ENCODE measurements at regions not wholly inside any gene's neighbourhood (a gene's known extent, or its start where the extent isn't known, plus 50 kb on each side); places are given as distances from the start of the nearest gene placed in this dataset.
"Not testable (repeated sequence)": the region's sequence is repeated elsewhere in the genome, so short reads cannot be mapped to it uniquely, and the experiment has no call there.

DNA sequence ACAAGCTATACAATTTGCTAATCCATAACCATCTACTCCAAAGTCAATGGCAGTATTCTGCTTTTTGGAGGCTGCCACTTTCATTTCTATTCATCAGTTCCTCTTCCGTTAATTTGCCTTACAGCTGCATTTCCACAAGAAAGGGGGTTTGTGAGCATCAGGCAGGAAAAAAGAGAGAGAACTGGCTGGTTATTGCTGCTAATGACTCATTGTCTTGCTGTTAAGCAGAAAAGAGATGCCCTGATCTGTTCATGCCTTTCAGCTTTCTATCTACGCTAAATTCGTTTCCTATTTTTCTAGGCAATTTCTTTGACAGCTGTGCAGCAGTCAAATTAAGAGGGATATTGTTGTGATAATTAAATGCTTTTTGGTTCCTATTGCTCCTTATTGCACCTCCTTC is 65.9 kb upstream of the GNAQ start:
- no peak overlapping the region for H2BK12ac ChIP-seq (ENCODE audit: low read length)
- no peak overlapping the region for H3K4me2 ChIP-seq (ENCODE audit: insufficient read depth, low read length, poor library complexity, severe bottlenecking)
- no CpG with 5 or more reads among the region's 3 CpGs for WGBS, 2 donors (ENCODE audit: extremely low coverage in 2 of 2, insufficient read length in 2 of 2, insufficient replicate concordance in 1 of 2)
- no peak overlapping the region for H4K91ac ChIP-seq (ENCODE audit: low read depth, low read length, poor library complexity)
- no peak overlapping the region for H3K14ac ChIP-seq (ENCODE audit: low read length)
- no peaks in the 10 kb centered on the region for H3K36me3 ChIP-seq (replicated peaks in 1 of 2; ENCODE audit: control insufficient read depth in 2 of 2, insufficient read depth in 2 of 2, low read length in 2 of 2)
- H3K9ac ChIP-seq (ENCODE audit: low read depth, low read length, poor library complexity) = no peak overlapping the region
- no peak overlapping the region for H2BK120ac ChIP-seq (ENCODE audit: low read depth, low read length)
- no peaks in the 10 kb centered on the region for H3K79me1 ChIP-seq (ENCODE audit: low read depth, low read length)
- peaks cover 0 to 6% (median 0%) of the 10 kb centered on the region in 3 experiments for H3K27me3 ChIP-seq (ENCODE audit: control insufficient read depth in 3 of 3, insufficient read depth in 3 of 3, low read depth in 1 of 3, low read length in 3 of 3)
- H4K8ac ChIP-seq (ENCODE audit: low read depth, low read length) = no peak overlapping the region
- H3K23ac ChIP-seq (ENCODE audit: low read depth, low read length, poor library complexity) = no peak overlapping the region
- H3K18ac ChIP-seq (ENCODE audit: low read length) = no peak overlapping the region
- H3K4me3 ChIP-seq (ENCODE audit: low read length in 2 of 2) = no peak overlapping the region
- no peak overlapping the region for H3K27ac ChIP-seq (replicated peaks; ENCODE audit: low read length)
- H2BK15ac ChIP-seq (ENCODE audit: low read length) = no peak overlapping the region
- no peak overlapping the region for H2AK5ac ChIP-seq (ENCODE audit: low read depth, low read length)
- H2BK5ac ChIP-seq (ENCODE audit: low read length) = no peak overlapping the region
- peaks cover 0 to 3% of the 10 kb centered on the region in 2 donors for H3K9me3 ChIP-seq (replicated peaks in 1 of 2; ENCODE audit: control insufficient read depth in 2 of 2, insufficient read depth in 1 of 2, low read depth in 1 of 2, low read length in 2 of 2)
- H3K4ac ChIP-seq (ENCODE audit: low read length) = no peak overlapping the region
- H2AFZ ChIP-seq (ENCODE audit: low read length) = no peak overlapping the region
- no peak for DNase-seq (ENCODE audit: low spot score)
- peaks cover 0 to 2% of the 10 kb centered on the region in 2 donors for H3K4me1 ChIP-seq (ENCODE audit: control insufficient read depth in 2 of 2, insufficient read depth in 1 of 2, low read depth in 1 of 2, low read length in 2 of 2)

GRCh38 chr9:78091731-78092130 is 60.1 kb upstream of the GNAQ start:
- no peaks in the 10 kb centered on the region for H3K4me1 ChIP-seq (ENCODE audit: control insufficient read depth in 2 of 2, insufficient read depth in 1 of 2, low read depth in 1 of 2, low read length in 2 of 2)
- H3K27ac ChIP-seq (replicated peaks; ENCODE audit: low read length) = no peak overlapping the region

GRCh38 chr9:78089111-78089510 is 57.5 kb upstream of the GNAQ start:
- Histone ChIP-seq H2AFZ (ENCODE audit: low read length) (no peak overlapping the region), H3K9me3 (replicated peaks in 1 of 2; ENCODE audit: control insufficient read depth in 2 of 2, insufficient read depth in 1 of 2, low read depth in 1 of 2, low read length in 2 of 2) (no peaks in the 10 kb centered on the region), H3K4me3 (ENCODE audit: low read length in 2 of 2) (no peak overlapping the region), H3K79me1 (ENCODE audit: low read depth, low read length) (no peaks in the 10 kb centered on the region), H3K27ac (replicated peaks; ENCODE audit: low read length) (no peak overlapping the region), H2BK15ac (ENCODE audit: low read length) (no peak overlapping the region), H2BK120ac (ENCODE audit: low read depth, low read length) (no peak overlapping the region), H2AK5ac (ENCODE audit: low read depth, low read length) (no peak overlapping the region), H3K23ac (ENCODE audit: low read depth, low read length, poor library complexity) (no peak overlapping the region), H4K8ac (ENCODE audit: low read depth, low read length) (no peak overlapping the region), H3K9ac (ENCODE audit: low read depth, low read length, poor library complexity) (no peak overlapping the region), H3K14ac (ENCODE audit: low read length) (no peak overlapping the region), H3K18ac (ENCODE audit: low read length) (no peak overlapping the region), H4K91ac (ENCODE audit: low read depth, low read length, poor library complexity) (no peak overlapping the region), H3K4ac (ENCODE audit: low read length) (no peak overlapping the region), H3K27me3 (ENCODE audit: control insufficient read depth in 3 of 3, insufficient read depth in 3 of 3, low read depth in 1 of 3, low read length in 3 of 3) (no peaks in the 10 kb centered on the region), H2BK12ac (ENCODE audit: low read length) (no peak overlapping the region), H3K4me1 (ENCODE audit: control insufficient read depth in 2 of 2, insufficient read depth in 1 of 2, low read depth in 1 of 2, low read length in 2 of 2) (no peaks in the 10 kb centered on the region), H3K4me2 (ENCODE audit: insufficient read depth, low read length, poor library complexity, severe bottlenecking) (no peak overlapping the region), H2BK5ac (ENCODE audit: low read length) (no peak overlapping the region), H3K36me3 (replicated peaks in 1 of 2; ENCODE audit: control insufficient read depth in 2 of 2, insufficient read depth in 2 of 2, low read length in 2 of 2) (no peaks in the 10 kb centered on the region)
- DNase-seq (ENCODE audit: low spot score) = no peak
- WGBS, 2 donors (ENCODE audit: extremely low coverage in 2 of 2, insufficient read length in 2 of 2, insufficient replicate concordance in 1 of 2) = no CpG with 5 or more reads among the region's 3 CpGs

More at GRCh38 chr9:78091731-78092130, 60.1 kb upstream of the GNAQ start:
- Histone ChIP-seq H3K18ac (ENCODE audit: low read length) (no peak overlapping the region), H3K9ac (ENCODE audit: low read depth, low read length, poor library complexity) (no peak overlapping the region), H2AFZ (ENCODE audit: low read length) (no peak overlapping the region), H2BK120ac (ENCODE audit: low read depth, low read length) (no peak overlapping the region), H3K9me3 (replicated peaks in 1 of 2; ENCODE audit: control insufficient read depth in 2 of 2, insufficient read depth in 1 of 2, low read depth in 1 of 2, low read length in 2 of 2) (no peaks in the 10 kb centered on the region), H3K4me3 (ENCODE audit: low read length in 2 of 2) (no peak overlapping the region), H3K4ac (ENCODE audit: low read length) (no peak overlapping the region), H4K91ac (ENCODE audit: low read depth, low read length, poor library complexity) (no peak overlapping the region), H3K79me1 (ENCODE audit: low read depth, low read length) (no peaks in the 10 kb centered on the region), H2BK5ac (ENCODE audit: low read length) (no peak overlapping the region), H3K4me2 (ENCODE audit: insufficient read depth, low read length, poor library complexity, severe bottlenecking) (no peak overlapping the region), H3K27me3 (ENCODE audit: control insufficient read depth in 3 of 3, insufficient read depth in 3 of 3, low read depth in 1 of 3, low read length in 3 of 3) (no peaks in the 10 kb centered on the region), H3K36me3 (replicated peaks in 1 of 2; ENCODE audit: control insufficient read depth in 2 of 2, insufficient read depth in 2 of 2, low read length in 2 of 2) (no peaks in the 10 kb centered on the region), H3K23ac (ENCODE audit: low read depth, low read length, poor library complexity) (no peak overlapping the region), H2AK5ac (ENCODE audit: low read depth, low read length) (no peak overlapping the region), H2BK12ac (ENCODE audit: low read length) (no peak overlapping the region), H3K14ac (ENCODE audit: low read length) (no peak overlapping the region), H2BK15ac (ENCODE audit: low read length) (no peak overlapping the region), H4K8ac (ENCODE audit: low read depth, low read length) (no peak overlapping the region)
- WGBS, 2 donors (ENCODE audit: extremely low coverage in 2 of 2, insufficient read length in 2 of 2, insufficient replicate concordance in 1 of 2) = no CpG with 5 or more reads among the region's 9 CpGs
- DNase-seq (ENCODE audit: low spot score) = no peak

DNA sequence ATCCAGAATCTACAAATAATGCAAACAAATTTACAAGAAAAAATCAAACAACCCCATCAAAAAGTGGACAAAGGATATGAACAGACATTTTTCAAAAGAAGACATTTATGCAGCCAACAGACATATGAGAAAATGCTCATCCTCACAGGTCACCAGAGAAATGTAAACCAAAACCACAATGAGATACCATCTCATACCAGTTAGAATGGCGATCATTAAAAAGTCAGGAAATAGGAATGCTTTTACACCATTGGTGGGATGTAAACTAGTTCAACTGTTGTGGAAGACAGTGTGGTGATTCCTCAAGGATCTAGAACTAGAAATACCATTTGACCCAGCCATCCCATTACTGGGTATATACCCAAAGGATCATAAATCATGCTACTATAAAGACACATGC is 56.6 kb upstream of the GNAQ start:
- H4K91ac ChIP-seq (ENCODE audit: low read depth, low read length, poor library complexity); H2BK12ac ChIP-seq (ENCODE audit: low read length); H4K8ac ChIP-seq (ENCODE audit: low read depth, low read length); DNase-seq (ENCODE audit: low spot score); H3K79me1 ChIP-seq (ENCODE audit: low read depth, low read length); H3K4me2 ChIP-seq (ENCODE audit: insufficient read depth, low read length, poor library complexity, severe bottlenecking); H3K18ac ChIP-seq (ENCODE audit: low read length); H2AFZ ChIP-seq (ENCODE audit: low read length); H3K36me3 ChIP-seq (replicated peaks in 1 of 2; ENCODE audit: control insufficient read depth in 2 of 2, insufficient read depth in 2 of 2, low read length in 2 of 2); H3K9me3 ChIP-seq (replicated peaks in 1 of 2; ENCODE audit: control insufficient read depth in 2 of 2, insufficient read depth in 1 of 2, low read depth in 1 of 2, low read length in 2 of 2); H3K9ac ChIP-seq (ENCODE audit: low read depth, low read length, poor library complexity); H3K4me3 ChIP-seq (ENCODE audit: low read length in 2 of 2); H3K27me3 ChIP-seq (ENCODE audit: control insufficient read depth in 3 of 3, insufficient read depth in 3 of 3, low read depth in 1 of 3, low read length in 3 of 3); H3K27ac ChIP-seq (replicated peaks; ENCODE audit: low read length); H2BK15ac ChIP-seq (ENCODE audit: low read length); H2AK5ac ChIP-seq (ENCODE audit: low read depth, low read length); H2BK120ac ChIP-seq (ENCODE audit: low read depth, low read length); H3K14ac ChIP-seq (ENCODE audit: low read length); H3K4me1 ChIP-seq (ENCODE audit: control insufficient read depth in 2 of 2, insufficient read depth in 1 of 2, low read depth in 1 of 2, low read length in 2 of 2); H3K23ac ChIP-seq (ENCODE audit: low read depth, low read length, poor library complexity); H3K4ac ChIP-seq (ENCODE audit: low read length); H2BK5ac ChIP-seq (ENCODE audit: low read length): not testable (repeated sequence)
- no CpG with 5 or more reads among the region's 1 CpG for WGBS, 2 donors (ENCODE audit: extremely low coverage in 2 of 2, insufficient read length in 2 of 2, insufficient replicate concordance in 1 of 2)

All from neuronal stem cell (in vitro differentiated cells).